Cardiac fibroblast (primary cell): ENCODE measurements at regions not wholly inside any gene's neighbourhood (a gene's known extent, or its start where the extent isn't known, plus 50 kb on each side); places are given as distances from the start of the nearest gene placed in this dataset.
A peak's percentile ranks its signal among the peaks of the same experiment; 100 is the strongest.

ENCODE experiments used
- DNase-seq, 2 donors: peaks; one replicate each; pipeline versions ENCODE4 v3.0.0 to v3.0.0-alpha.2; 2010; ENCODE audit warnings: low read depth in 2 of 2
- H3K4me3 ChIP-seq, 2 donors: replicated peaks in 1 of 2; 1 replicate in 1 of 2; 2 replicates in 1 of 2; pipeline ENCODE4 v1.5.1; 2011; ENCODE audit warnings: low read depth in 2 of 2, low read length in 2 of 2, mild to moderate bottlenecking in 2 of 2, moderate library complexity in 1 of 2
- CTCF ChIP-seq: IDR thresholded peaks from one replicate; pipeline ENCODE4 v1.5.1; 2011; ENCODE audit warnings: low read depth, mild to moderate bottlenecking, low read length, inconsistent platforms

GRCh38 chr9:115169003-115169402, 51.0 kb upstream of the TNC start:
- no peak overlapping the region for H3K4me3 ChIP-seq
- no peak for TF ChIP-seq CTCF
- DNase-seq, result no peak

GRCh38 chr9:115170358-115171073, 52.6 kb upstream of the TNC start:
- DNase-seq, result peak; percentile 15 to 39
- no peak for TF ChIP-seq CTCF
- no peak overlapping the region for H3K4me3 ChIP-seq

GRCh38 chr9:115171921-115172388, 54.0 kb upstream of the TNC start:
- no peak for DNase-seq
- no peak overlapping the region for H3K4me3 ChIP-seq
- no peak for TF ChIP-seq CTCF

GRCh38 chr9:115182264-115182663, 64.3 kb upstream of the TNC start:
- TF ChIP-seq CTCF, result no peak
- no peak overlapping the region for H3K4me3 ChIP-seq
- DNase-seq, result no peak

GRCh38 chr9:115183436-115183835, 65.5 kb upstream of the TNC start:
- no peak for DNase-seq
- no peak overlapping the region for H3K4me3 ChIP-seq
- no peak for TF ChIP-seq CTCF

GRCh38 chr9:115189686-115190085, 71.7 kb upstream of the TNC start:
- no peak overlapping the region for H3K4me3 ChIP-seq
- no peak for TF ChIP-seq CTCF
- DNase-seq, result no peak

GRCh38 chr9:115191667-115192066, 73.7 kb upstream of the TNC start:
- DNase-seq, result no peak
- no peak for TF ChIP-seq CTCF

More at GRCh38 chr9:115191667-115192066, 73.7 kb upstream of the TNC start:
- H3K4me3 ChIP-seq, result no peak overlapping the region
